MCF 10A (cell line): ENCODE measurements at regions not wholly inside any gene's neighbourhood (a gene's known extent, or its start where the extent isn't known, plus 50 kb on each side); places are given as distances from the start of the nearest gene placed in this dataset.

Experiments used
- BruUV-seq: library from RNA; stranded (reverse); fragments of 400-500 nt; replicated peaks from 2 replicates; lab custom pipeline; 2021; lab: Mats Ljungman, UMichigan
- CTCF ChIA-PET: fragments of 300-600 bp; sonication (Branson Sonifier 250); formaldehyde crosslinking; extraction: SDS; loops from one replicate; lab custom pipeline; 2021; ENCODE audit warnings: antibody characterized with exemption, inconsistent platforms; lab: Yijun Ruan, JAX
- POLR2A ChIA-PET: fragments of 300-600, 350-650 bp; sonication (Branson Sonifier 250); formaldehyde crosslinking; extraction: SDS; loops from one replicate; lab custom pipeline; 2020; ENCODE audit warnings: antibody characterized with exemption, inconsistent platforms; lab: Yijun Ruan, JAX
- DNase-seq: peaks from one replicate; pipeline ENCODE4 v3.0.0-alpha.2; 2018; ENCODE audit not compliant: unreplicated experiment
- H3K27ac Mint-ChIP-seq: one replicate; pipeline ENCODE4 v1.8.0; 2022; ENCODE audit warnings: mild to moderate bottlenecking, low read depth, mixed read lengths; ENCODE audit not compliant: unreplicated experiment
- H3K27me3 Mint-ChIP-seq: one replicate; pipeline ENCODE4 v1.8.0; 2022; ENCODE audit warnings: mixed read lengths; ENCODE audit not compliant: insufficient read depth, unreplicated experiment
- H3K36me3 Mint-ChIP-seq: one replicate; pipeline ENCODE4 v1.8.0; 2022; ENCODE audit warnings: mild to moderate bottlenecking, moderate library complexity, mixed read lengths; ENCODE audit not compliant: insufficient read depth, unreplicated experiment
- H3K4me1 Mint-ChIP-seq: one replicate; pipeline ENCODE4 v1.8.0; 2022; ENCODE audit warnings: mixed read lengths; ENCODE audit not compliant: insufficient read depth, unreplicated experiment
- H3K4me3 Mint-ChIP-seq: one replicate; pipeline ENCODE4 v1.8.0; 2022; ENCODE audit warnings: mild to moderate bottlenecking, moderate library complexity, mixed read lengths; ENCODE audit not compliant: unreplicated experiment
- H3K9me3 Mint-ChIP-seq: one replicate; pipeline ENCODE4 v1.8.0; 2022; ENCODE audit warnings: mixed read lengths; ENCODE audit not compliant: unreplicated experiment
- CTCF ChIP-seq: fragments of 200-600 bp; IDR thresholded peaks from one replicate; pipeline ENCODE4 v1.8.0; 2022; ENCODE audit warnings: antibody characterized with exemption, mild to moderate bottlenecking; ENCODE audit not compliant: unreplicated experiment
- intact Hi-C: fragments of 100-400 bp; cut with micrococcal nuclease; formaldehyde crosslinking; loops from 2 replicates; pipeline ENCODE4 v1.14.1; 2022

- BruUV-seq: no TSS peak
- Mint-ChIP-seq H3K4me3 (peak overlapping the region; percentile 56), H3K36me3 (no peaks in the 10 kb centered on the region), H3K27ac (no peak overlapping the region), H3K9me3 (no peaks in the 10 kb centered on the region), H3K4me1 (peaks cover 18% of the 10 kb centered on the region), H3K27me3 (no peaks in the 10 kb centered on the region)
- peak; percentile 99 for TF ChIP-seq CTCF
- intact Hi-C loops: loop anchor here (1.0 to 10.0 kb wide), 4 partner anchors 72 to 1108 kb away; no protein-coding TSS in a partner anchor
- peak; percentile 66 for DNase-seq
- POLR2A ChIA-PET: interaction anchor here (0.6 to 0.7 kb wide), 3 partner anchors 26 to 380 kb away, joined by 3 read pairs; no protein-coding TSS in a partner anchor
- CTCF ChIA-PET: interaction anchor here (0.5 to 2.1 kb wide), 20 partner anchors 10 to 1211 kb away, joined by 3 to 11 read pairs (median 3); no protein-coding TSS in a partner anchor
Observed at GRCh38 chr2:128736689-128737545, 418.2 kb upstream of the HS6ST1 start.

- intact Hi-C loops: loop anchor here (2.0 to 10.0 kb wide), 2 partner anchors 71 to 1107 kb away; no protein-coding TSS in a partner anchor
- Mint-ChIP-seq H3K9me3 (no peaks in the 10 kb centered on the region), H3K27ac (no peak overlapping the region), H3K36me3 (no peaks in the 10 kb centered on the region), H3K27me3 (no peaks in the 10 kb centered on the region), H3K4me3 (no peak overlapping the region), H3K4me1 (peaks cover 23% of the 10 kb centered on the region)
- ChIA-PET POLR2A (no interaction called here), CTCF (interaction anchor here (0.8 to 1.2 kb wide), 2 partner anchors 13 to 456 kb away, joined by 3 to 4 read pairs; no protein-coding TSS in a partner anchor)
- DNase-seq: no peak
- no peak for TF ChIP-seq CTCF
- no TSS peak for BruUV-seq
Observed at GRCh38 chr2:128737546-128737826, 418.8 kb upstream of the HS6ST1 start.

- H3K4me1 Mint-ChIP-seq: peaks cover 15% of the 10 kb centered on the region
- no peaks in the 10 kb centered on the region for H3K36me3 Mint-ChIP-seq
- no peak overlapping the region for H3K4me3 Mint-ChIP-seq
- BruUV-seq: no TSS peak
- TF ChIP-seq CTCF: no peak
- no peak for DNase-seq
- no peaks in the 10 kb centered on the region for H3K9me3 Mint-ChIP-seq
- ChIA-PET CTCF (interaction anchor here (0.5 to 1.4 kb wide), 11 partner anchors 11 to 1153 kb away, joined by 3 to 6 read pairs (median 3); no protein-coding TSS in a partner anchor), POLR2A (no interaction called here)
- no peak overlapping the region for H3K27ac Mint-ChIP-seq
- H3K27me3 Mint-ChIP-seq: no peaks in the 10 kb centered on the region
- intact Hi-C loops: loop anchor here (10.0 kb wide), 1 partner anchor 1106 kb away; no protein-coding TSS in a partner anchor
Observed at GRCh38 chr2:128738446-128739110, 419.9 kb upstream of the HS6ST1 start.

GRCh38 chr2:128742467-128742866, 423.8 kb upstream of the HS6ST1 start:
- TF ChIP-seq CTCF: no peak
- BruUV-seq: no TSS peak
- Mint-ChIP-seq H3K36me3 (no peaks in the 10 kb centered on the region), H3K4me3 (no peak overlapping the region), H3K27me3 (no peaks in the 10 kb centered on the region), H3K27ac (no peak overlapping the region), H3K9me3 (no peaks in the 10 kb centered on the region), H3K4me1 (peaks cover 18% of the 10 kb centered on the region)
- intact Hi-C loops: no loop called here
- DNase-seq: no peak
- CTCF ChIA-PET: no interaction called here
- POLR2A ChIA-PET: no interaction called here
